Heart left ventricle (tissue), 13 donors: ENCODE measurements at regions not wholly inside any gene's neighbourhood (a gene's known extent, or its start where the extent isn't known, plus 50 kb on each side); places are given as distances from the start of the nearest gene placed in this dataset.

Experiments used
- CTCF ChIP-seq, 12 donors: fragments of 200-600 bp; sonication (generic) in 4 of 12; IDR thresholded peaks; one replicate each; pipeline versions ENCODE4 v1.5.0 to v1.8.0; 2018 to 2022; ENCODE audit warnings: antibody characterized with exemption in 12 of 12, mild to moderate bottlenecking in 5 of 12
- POLR2A ChIP-seq, 2 donors: fragments of 450-650 bp; IDR thresholded peaks; one replicate each; pipeline ENCODE4 v1.6.1; 2017; ENCODE audit warnings: antibody characterized with exemption in 2 of 2, mild to moderate bottlenecking in 2 of 2, moderate library complexity in 2 of 2
- donor health status: ischemic (EF 13 %, LVEDD 7.1; RV severe dilation, severe dysfunction).
- donor health status: DM: no; HTN: yes; CAD: no.
- donor health status: DM: no; HTN: no; CAD: no.
- donor health status: ischemic (EF 25% LVEDD 6.9; RV normal size, moderate dysfunction).
- donor health status: ischemic (EF 25% LVEDD 5.7; RV mildly dilated, moderate dysfunction).
- donor health status: ischemic (EF 35%, LVEDD 5.7; RV mildly dilated, moderate dysfunction).
- donor health status: nonischemic (EF 11% LVEDD 7.7; RV severe dilation, severe dysfunction).
- donor health status: DM: yes; HTN: yes; CAD: no.
- donor health status: PGD.
- donor health status: ischemic (EF 29% LVEDD 5.4; RV normal size, mild dysfunction).
- donor health status: nonischemic (EF 23%, LVEDD 6.1; RV moderate dilation, normal function).

- no peak for TF ChIP-seq CTCF (IDR thresholded peaks at IDR 0.05)
- TF ChIP-seq POLR2A (IDR thresholded peaks at IDR 0.05) = no peak
Observed at GRCh38 chr5:171573021-171573420, 153.6 kb downstream of the FGF18 start.
